Bronchial epithelial cell (primary cell): ENCODE measurements at regions not wholly inside any gene's neighbourhood (a gene's known extent, or its start where the extent isn't known, plus 50 kb on each side); places are given as distances from the start of the nearest gene placed in this dataset.

Source experiments
- DNase-seq: peaks from one replicate; pipeline ENCODE4 v3.0.0-alpha.2; 2010; ENCODE audit warnings: low read depth
- FAIRE-seq: peaks from 2 replicates; lab custom pipeline; 2011; peaks lifted over from hg19 to GRCh38; lab: Jason Lieb, UNC
- H3K27me3 ChIP-seq: 2 replicates; pipeline ENCODE4 v1.5.1; 2011; ENCODE audit warnings: low read length; ENCODE audit not compliant: control insufficient read depth, insufficient read depth
- H3K36me3 ChIP-seq: 2 replicates; pipeline ENCODE4 v1.5.1; 2011; ENCODE audit warnings: low read length; ENCODE audit not compliant: control insufficient read depth, insufficient read depth
- H3K4me3 ChIP-seq: 2 replicates; pipeline ENCODE4 v1.5.1; 2011; ENCODE audit warnings: mild to moderate bottlenecking, low read depth, low read length, control low read depth
- CTCF ChIP-seq: IDR thresholded peaks from 2 replicates; pipeline ENCODE4 v1.5.1; 2011; ENCODE audit warnings: mild to moderate bottlenecking, moderate library complexity, low read length, control low read depth, inconsistent platforms; ENCODE audit not compliant: insufficient read depth, severe bottlenecking

- no peak overlapping the region for H3K4me3 ChIP-seq
- no peaks in the 10 kb centered on the region for H3K27me3 ChIP-seq
- TF ChIP-seq CTCF: no peak
- no peak for DNase-seq
- no peaks in the 10 kb centered on the region for H3K36me3 ChIP-seq
- FAIRE-seq: peak; percentile 13
Observed at GRCh38 chr13:48600374-48601364, 53.1 kb upstream of the CYSLTR2 start.

GRCh38 chr13:48602296-48603016, 51.3 kb upstream of the CYSLTR2 start:
- DNase-seq (no peak), FAIRE-seq (no peak)
- H3K27me3 ChIP-seq: no peaks in the 10 kb centered on the region
- H3K4me3 ChIP-seq: no peak overlapping the region
- no peaks in the 10 kb centered on the region for H3K36me3 ChIP-seq
- TF ChIP-seq CTCF: no peak

- TF ChIP-seq CTCF: no peak
- FAIRE-seq (no peak), DNase-seq (no peak)
- no peaks in the 10 kb centered on the region for H3K27me3 ChIP-seq
- H3K36me3 ChIP-seq: no peaks in the 10 kb centered on the region
- no peak overlapping the region for H3K4me3 ChIP-seq
Observed at GRCh38 chr13:48603375-48603774, 50.4 kb upstream of the CYSLTR2 start.
